Fibroblast of skin of left quadriceps (primary cell): ENCODE measurements at regions not wholly inside any gene's neighbourhood (a gene's known extent, or its start where the extent isn't known, plus 50 kb on each side); places are given as distances from the start of the nearest gene placed in this dataset.

Experiments used
- DNase-seq, 2 experiments: peaks; one replicate each; pipeline ENCODE4 v3.0.0-alpha.2; 2013; ENCODE audit warnings: low read depth in 2 of 2

- DNase-seq, result no peak
Observed at GRCh38 chr11:109859045-109859724, 234.0 kb upstream of the ZC3H12C start.

GRCh38 chr11:109862835-109863234 is 230.4 kb upstream of the ZC3H12C start:
- no peak for DNase-seq

GRCh38 chr11:109864151-109864661 is 229.0 kb upstream of the ZC3H12C start:
- DNase-seq, result no peak

GRCh38 chr11:109864834-109865547 is 228.2 kb upstream of the ZC3H12C start:
- DNase-seq, result peak; percentile 50 to 56

- no peak for DNase-seq
Observed at GRCh38 chr11:109865548-109866186, 227.5 kb upstream of the ZC3H12C start.

GRCh38 chr11:109867784-109868183 is 225.4 kb upstream of the ZC3H12C start:
- no peak for DNase-seq

GRCh38 chr11:109869536-109869935 is 223.7 kb upstream of the ZC3H12C start:
- DNase-seq, result no peak

- no peak for DNase-seq
Observed at GRCh38 chr11:109870297-109870696, 222.9 kb upstream of the ZC3H12C start.

- DNase-seq, result no peak
Observed at GRCh38 chr11:109877043-109877442, 216.1 kb upstream of the ZC3H12C start.

- no peak for DNase-seq
Observed at GRCh38 chr11:109884501-109884900, 208.7 kb upstream of the ZC3H12C start.

- no peak for DNase-seq
Observed at GRCh38 chr11:109885006-109885405, 208.2 kb upstream of the ZC3H12C start.

- DNase-seq, result no peak
Observed at GRCh38 chr11:109892321-109892794, 200.8 kb upstream of the ZC3H12C start.

GRCh38 chr11:109894242-109894641 is 198.9 kb upstream of the ZC3H12C start:
- DNase-seq, result no peak

- DNase-seq, result no peak
Observed at GRCh38 chr11:109898592-109898991, 194.6 kb upstream of the ZC3H12C start.

- DNase-seq, result no peak
Observed at GRCh38 chr11:109902764-109903433, 190.3 kb upstream of the ZC3H12C start.

GRCh38 chr11:109911488-109911887 is 181.7 kb upstream of the ZC3H12C start:
- no peak for DNase-seq

GRCh38 chr11:109914038-109914437 is 179.2 kb upstream of the ZC3H12C start:
- DNase-seq, result no peak

- no peak for DNase-seq
Observed at GRCh38 chr11:109914809-109915653, 178.2 kb upstream of the ZC3H12C start.

- no peak for DNase-seq
Observed at GRCh38 chr11:109926941-109927340, 166.3 kb upstream of the ZC3H12C start.

GRCh38 chr11:109929308-109929707 is 163.9 kb upstream of the ZC3H12C start:
- DNase-seq, result no peak

GRCh38 chr11:109933126-109933525 is 160.1 kb upstream of the ZC3H12C start:
- DNase-seq, result no peak
